GM12878 (cell line): ENCODE measurements at regions not wholly inside any gene's neighbourhood (a gene's known extent, or its start where the extent isn't known, plus 50 kb on each side); places are given as distances from the start of the nearest gene placed in this dataset.

ENCODE experiments used
- ATAC-seq: fragments of 200-7000 bp; cut with Tn5 transposase; 3 replicates; pipeline ENCODE4 v1.9.1; 2020; ENCODE audit warnings: mild to moderate bottlenecking, moderate library complexity
- BruUV-seq: library from RNA; stranded (reverse); fragments of 400-500 nt; replicated peaks from 2 replicates; lab custom pipeline; 2021; lab: Mats Ljungman, UMichigan
- CTCF ChIA-PET: fragments of 300-600 bp; sonication (Branson Sonifier 250); formaldehyde crosslinking; extraction: SDS; loops from one replicate; lab custom pipeline; 2021; ENCODE audit warnings: inconsistent platforms; lab: Yijun Ruan, JAX
- POLR2A ChIA-PET: fragments of 350-600 bp; formaldehyde crosslinking; extraction: SDS; loops from one replicate; lab custom pipeline; 2021; ENCODE audit warnings: inconsistent platforms; lab: Charles Lee
- RAD21 ChIA-PET: fragments of 300-600 bp; sonication (Branson Sonifier 250); formaldehyde crosslinking; loops from one replicate; lab custom pipeline; 2023; ENCODE audit warnings: antibody characterized with exemption; ENCODE audit not compliant: unreplicated experiment; lab: Charles Lee
- SMC1A ChIA-PET: fragments of 300-600 bp; sonication (Branson Sonifier 250); formaldehyde crosslinking; loops from one replicate; lab custom pipeline; 2023; ENCODE audit not compliant: unreplicated experiment, uncharacterized antibody; lab: Charles Lee
- DNase-seq: peaks from one replicate; pipeline ENCODE4 v3.0.0-alpha.2; 2011; ENCODE audit warnings: low read depth, low spot score
- FAIRE-seq: peaks from 3 replicates; lab custom pipeline; 2011; peaks lifted over from hg19 to GRCh38; lab: Jason Lieb, UNC
- H2AFZ ChIP-seq: 2 replicates; pipeline ENCODE4 v1.6.0; 2011; ENCODE audit warnings: low read depth, low read length, control low read depth; ENCODE audit not compliant: control insufficient read depth
- H3K27ac ChIP-seq: 2 replicates; pipeline ENCODE4 v1.5.1; 2011; ENCODE audit warnings: control low read depth; ENCODE audit not compliant: control insufficient read depth, insufficient read depth
- H3K27me3 ChIP-seq, 2 experiments: replicated peaks in 1 of 2; 2 replicates each; pipeline versions ENCODE4 v1.6.0 to v1.6.1; 2011; ENCODE audit warnings: low read length in 1 of 2; ENCODE audit not compliant: control insufficient read depth in 2 of 2, insufficient read depth in 2 of 2
- H3K36me3 ChIP-seq, 2 experiments: 2 replicates each; pipeline ENCODE4 v1.5.1; 2011; ENCODE audit warnings: low read length in 1 of 2; ENCODE audit not compliant: control insufficient read depth in 2 of 2, insufficient read depth in 2 of 2
- H3K4me1 ChIP-seq: 2 replicates; pipeline ENCODE4 v1.6.1; 2011; ENCODE audit warnings: mild to moderate bottlenecking, low read length, moderate library complexity, mixed read lengths; ENCODE audit not compliant: control insufficient read depth, insufficient read depth
- H3K4me2 ChIP-seq: 2 replicates; pipeline ENCODE4 v1.6.0; 2011; ENCODE audit warnings: control low read depth; ENCODE audit not compliant: control insufficient read depth, insufficient read depth
- H3K4me3 ChIP-seq: fragments of 200-600 bp; sonication (generic); 2 replicates; pipeline ENCODE4 v1.5.1; 2016
- H3K79me2 ChIP-seq: 2 replicates; pipeline ENCODE4 v1.6.0; 2011; ENCODE audit warnings: low read length; ENCODE audit not compliant: control insufficient read depth, insufficient read depth
- H3K9ac ChIP-seq: 2 replicates; pipeline ENCODE4 v1.8.0; 2011; ENCODE audit warnings: low read length, control low read depth, mixed read lengths; ENCODE audit not compliant: control insufficient read depth, insufficient read depth
- H3K9me3 ChIP-seq: replicated peaks from 3 replicates; pipeline ENCODE4 v1.5.1; 2011; ENCODE audit warnings: mild to moderate bottlenecking, low read length; ENCODE audit not compliant: control insufficient read depth, insufficient read depth
- H4K20me1 ChIP-seq: 2 replicates; pipeline ENCODE4 v1.6.0; 2011; ENCODE audit not compliant: control insufficient read depth, insufficient read depth
- EED ChIP-seq: sonication (generic); IDR thresholded peaks from 2 replicates; pipeline ENCODE4 v1.6.1; 2016; ENCODE audit warnings: antibody characterized with exemption, low read depth
- IRF3 ChIP-seq: fragments of 450-650 bp; IDR thresholded peaks from 2 replicates; pipeline ENCODE4 v1.6.1; 2014; ENCODE audit warnings: mild to moderate bottlenecking
- IRF4 ChIP-seq: IDR thresholded peaks from 2 replicates; pipeline ENCODE4 v1.6.1; 2011; ENCODE audit warnings: low read depth, low read length
- MTA2 ChIP-seq: fragments of 450-650 bp; IDR thresholded peaks from 2 replicates; pipeline ENCODE4 v1.6.1; 2016; ENCODE audit warnings: low read depth, mild to moderate bottlenecking, moderate library complexity
- MXI1 ChIP-seq: fragments of 150-350 bp; IDR thresholded peaks from 2 replicates; pipeline ENCODE4 v1.6.1; 2011; ENCODE audit warnings: low read depth, mild to moderate bottlenecking, inconsistent platforms, low read length, improper control_type of control experiment
- NRF1 ChIP-seq: conservative IDR thresholded peaks from 2 replicates; pipeline ENCODE4 v1.6.1; 2011; ENCODE audit warnings: mild to moderate bottlenecking, low read depth, low read length, improper control_type of control experiment
- PAX8 ChIP-seq: fragments of 450-650 bp; IDR thresholded peaks from 2 replicates; pipeline ENCODE4 v1.6.1; 2017; ENCODE audit warnings: mild to moderate bottlenecking, moderate library complexity
- STAT1 ChIP-seq: fragments of 450-650 bp; conservative IDR thresholded peaks from 2 replicates; pipeline ENCODE4 v1.6.1; 2014; ENCODE audit warnings: antibody characterized with exemption, mild to moderate bottlenecking
- USF1 ChIP-seq: IDR thresholded peaks from 2 replicates; pipeline ENCODE4 v1.6.1; 2011; ENCODE audit warnings: borderline replicate concordance, low read depth, mild to moderate bottlenecking, moderate library complexity, mixed read lengths, low read length; ENCODE audit not compliant: insufficient read depth; ENCODE audit errors: extremely low read length
- WGBS: methylation state at CpG from one replicate; pipeline ENCODE4 v1.1.6; 2016; ENCODE audit warnings: low lambda C conversion rate; ENCODE audit not compliant: insufficient replicate concordance, insufficient coverage; ENCODE audit errors: missing lambda C conversion rate; 5-methylcytosine and 5-hydroxymethylcytosine counted together
- in situ Hi-C: fragments of 300-500 bp; cut with MboI; formaldehyde crosslinking; loops from 9 replicates; pipeline ENCODE4 v1.14.3; 2018; ENCODE audit warnings: mixed read lengths
- intact Hi-C: fragments of 100-400 bp; cut with micrococcal nuclease; formaldehyde crosslinking; loops from one replicate; pipeline ENCODE4 v1.14.2; 2022; ENCODE audit not compliant: unreplicated experiment
- TF ChIP-seq, protein P1 (sequence below), 3 experiments: IDR thresholded peaks in 2 of 3; conservative IDR thresholded peaks in 1 of 3; 2 replicates each; pipeline ENCODE4 v1.5.1; 2011; ENCODE audit warnings: low read depth in 3 of 3, low read length in 3 of 3, mild to moderate bottlenecking in 3 of 3, control low read depth in 2 of 3, moderate library complexity in 2 of 3, inconsistent platforms in 1 of 3, mixed read lengths in 1 of 3; ENCODE audit not compliant: control insufficient read depth in 2 of 3, insufficient read depth in 1 of 3; ENCODE audit errors: extremely low read depth in 1 of 3
- TF ChIP-seq, protein P2 (sequence below): IDR thresholded peaks from 2 replicates; pipeline ENCODE4 v1.6.1; 2012; ENCODE audit warnings: mild to moderate bottlenecking, low read depth, low read length
- TF ChIP-seq, protein P3 (sequence below): fragments of 450-650 bp; IDR thresholded peaks from 2 replicates; pipeline ENCODE4 v1.6.1; 2017; ENCODE audit warnings: low read depth, mild to moderate bottlenecking, moderate library complexity
- TF ChIP-seq, protein P4 (sequence below): IDR thresholded peaks from 2 replicates; pipeline ENCODE4 v1.6.1; 2012; ENCODE audit warnings: low read depth, low read length, improper control_type of control experiment

DNA sequence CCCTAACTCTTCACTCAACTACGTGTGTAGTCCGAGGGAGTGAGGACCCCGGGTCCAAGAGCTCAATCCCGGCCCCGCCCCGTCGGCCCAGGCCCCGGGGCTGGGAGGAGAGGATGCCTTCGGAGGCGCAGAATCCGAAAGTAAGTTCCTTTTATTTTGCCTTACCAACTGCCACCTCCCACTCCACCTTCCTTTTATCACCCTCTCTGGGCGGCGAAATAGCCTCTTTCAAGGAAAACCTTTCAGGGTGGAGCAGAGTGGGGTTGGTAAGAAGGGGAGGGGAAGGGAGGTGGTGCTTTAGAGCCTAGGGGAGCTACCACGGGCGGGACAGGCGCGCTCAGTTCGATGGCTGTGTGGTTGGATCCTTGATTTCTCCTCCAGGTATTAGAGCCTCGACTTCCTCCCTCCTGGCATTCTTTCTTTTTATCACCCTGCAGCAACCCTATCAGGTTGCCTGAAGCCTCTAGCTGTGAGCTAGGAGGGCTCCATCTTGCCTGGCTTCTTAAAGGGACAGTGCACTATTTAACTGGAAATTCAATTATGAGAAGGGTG is 191.2 kb downstream of the RRAGB start:
- ChIA-PET SMC1A (interaction anchor here (0.6 to 4.5 kb wide), 25 partner anchors 10 to 910 kb away, joined by 3 to 45 read pairs (median 3); partner anchors contain the start of genes KLF8, NBDY and RRAGB), CTCF (interaction anchor here (0.6 to 3.3 kb wide), 26 partner anchors 8 to 818 kb away, joined by 3 to 33 read pairs (median 4); partner anchors contain the start of genes MAGEH1 and RRAGB), POLR2A (interaction anchor here (0.5 to 2.4 kb wide), 6 partner anchors 8 to 651 kb away, joined by 3 to 9 read pairs (median 4); no protein-coding TSS in a partner anchor), RAD21 (interaction anchor here (0.7 to 4.6 kb wide), 17 partner anchors 8 to 749 kb away, joined by 3 to 43 read pairs (median 5); partner anchors contain the start of genes KLF8, MAGEH1, RRAGB and USP51)
- H3K4me3 ChIP-seq = peak overlapping the region; percentile 76
- H3K27ac ChIP-seq = peak overlapping the region; percentile 87
- in situ Hi-C loops = loop anchor here (5.0 kb wide), 1 partner anchor 261 kb away; no protein-coding TSS in a partner anchor
- H3K36me3 ChIP-seq = no peaks in the 10 kb centered on the region
- H4K20me1 ChIP-seq = no peaks in the 10 kb centered on the region
- peak; percentile 52 for FAIRE-seq
- DNase-seq = no peak
- no peaks in the 10 kb centered on the region for H3K27me3 ChIP-seq
- ATAC-seq = peak; percentile 72
- no peaks in the 10 kb centered on the region; the same call in 1 of the 3 replicates for H3K9me3 ChIP-seq
- peak overlapping the region; percentile 80 for H3K4me2 ChIP-seq
- no TSS peak for BruUV-seq
- WGBS = 13% methylated on average over 18 of the region's 19 CpGs
- intact Hi-C loops = loop anchor here (1.0 to 2.0 kb wide), 5 partner anchors 11 to 340 kb away; no protein-coding TSS in a partner anchor
- H3K9ac ChIP-seq = peak overlapping the region; percentile 83
- no peaks in the 10 kb centered on the region; the same call in 1 of the 2 replicates for H3K4me1 ChIP-seq
- peaks cover 29% of the 10 kb centered on the region for H3K79me2 ChIP-seq
- peak overlapping the region; percentile 81 for H2AFZ ChIP-seq
- no peak for TF ChIP-seq IRF3
- TF ChIP-seq IRF4 = no peak
- TF ChIP-seq, protein P1, sequence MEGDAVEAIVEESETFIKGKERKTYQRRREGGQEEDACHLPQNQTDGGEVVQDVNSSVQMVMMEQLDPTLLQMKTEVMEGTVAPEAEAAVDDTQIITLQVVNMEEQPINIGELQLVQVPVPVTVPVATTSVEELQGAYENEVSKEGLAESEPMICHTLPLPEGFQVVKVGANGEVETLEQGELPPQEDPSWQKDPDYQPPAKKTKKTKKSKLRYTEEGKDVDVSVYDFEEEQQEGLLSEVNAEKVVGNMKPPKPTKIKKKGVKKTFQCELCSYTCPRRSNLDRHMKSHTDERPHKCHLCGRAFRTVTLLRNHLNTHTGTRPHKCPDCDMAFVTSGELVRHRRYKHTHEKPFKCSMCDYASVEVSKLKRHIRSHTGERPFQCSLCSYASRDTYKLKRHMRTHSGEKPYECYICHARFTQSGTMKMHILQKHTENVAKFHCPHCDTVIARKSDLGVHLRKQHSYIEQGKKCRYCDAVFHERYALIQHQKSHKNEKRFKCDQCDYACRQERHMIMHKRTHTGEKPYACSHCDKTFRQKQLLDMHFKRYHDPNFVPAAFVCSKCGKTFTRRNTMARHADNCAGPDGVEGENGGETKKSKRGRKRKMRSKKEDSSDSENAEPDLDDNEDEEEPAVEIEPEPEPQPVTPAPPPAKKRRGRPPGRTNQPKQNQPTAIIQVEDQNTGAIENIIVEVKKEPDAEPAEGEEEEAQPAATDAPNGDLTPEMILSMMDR (IDR thresholded peaks at IDR 0.05 in 2 of 3, conservative IDR thresholded peaks at IDR 0.05 in 1 of 3; ENCODE audit: control insufficient read depth in 2 of 3, extremely low read depth in 1 of 3, insufficient read depth in 1 of 3, low read depth in 3 of 3, low read length in 3 of 3) = no peak
- no peak for TF ChIP-seq MXI1
- TF ChIP-seq NRF1 = no peak
- TF ChIP-seq USF1 = no peak
- no peak for TF ChIP-seq STAT1
- TF ChIP-seq, protein P2, sequence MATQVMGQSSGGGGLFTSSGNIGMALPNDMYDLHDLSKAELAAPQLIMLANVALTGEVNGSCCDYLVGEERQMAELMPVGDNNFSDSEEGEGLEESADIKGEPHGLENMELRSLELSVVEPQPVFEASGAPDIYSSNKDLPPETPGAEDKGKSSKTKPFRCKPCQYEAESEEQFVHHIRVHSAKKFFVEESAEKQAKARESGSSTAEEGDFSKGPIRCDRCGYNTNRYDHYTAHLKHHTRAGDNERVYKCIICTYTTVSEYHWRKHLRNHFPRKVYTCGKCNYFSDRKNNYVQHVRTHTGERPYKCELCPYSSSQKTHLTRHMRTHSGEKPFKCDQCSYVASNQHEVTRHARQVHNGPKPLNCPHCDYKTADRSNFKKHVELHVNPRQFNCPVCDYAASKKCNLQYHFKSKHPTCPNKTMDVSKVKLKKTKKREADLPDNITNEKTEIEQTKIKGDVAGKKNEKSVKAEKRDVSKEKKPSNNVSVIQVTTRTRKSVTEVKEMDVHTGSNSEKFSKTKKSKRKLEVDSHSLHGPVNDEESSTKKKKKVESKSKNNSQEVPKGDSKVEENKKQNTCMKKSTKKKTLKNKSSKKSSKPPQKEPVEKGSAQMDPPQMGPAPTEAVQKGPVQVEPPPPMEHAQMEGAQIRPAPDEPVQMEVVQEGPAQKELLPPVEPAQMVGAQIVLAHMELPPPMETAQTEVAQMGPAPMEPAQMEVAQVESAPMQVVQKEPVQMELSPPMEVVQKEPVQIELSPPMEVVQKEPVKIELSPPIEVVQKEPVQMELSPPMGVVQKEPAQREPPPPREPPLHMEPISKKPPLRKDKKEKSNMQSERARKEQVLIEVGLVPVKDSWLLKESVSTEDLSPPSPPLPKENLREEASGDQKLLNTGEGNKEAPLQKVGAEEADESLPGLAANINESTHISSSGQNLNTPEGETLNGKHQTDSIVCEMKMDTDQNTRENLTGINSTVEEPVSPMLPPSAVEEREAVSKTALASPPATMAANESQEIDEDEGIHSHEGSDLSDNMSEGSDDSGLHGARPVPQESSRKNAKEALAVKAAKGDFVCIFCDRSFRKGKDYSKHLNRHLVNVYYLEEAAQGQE = no peak
- TF ChIP-seq, protein P3, sequence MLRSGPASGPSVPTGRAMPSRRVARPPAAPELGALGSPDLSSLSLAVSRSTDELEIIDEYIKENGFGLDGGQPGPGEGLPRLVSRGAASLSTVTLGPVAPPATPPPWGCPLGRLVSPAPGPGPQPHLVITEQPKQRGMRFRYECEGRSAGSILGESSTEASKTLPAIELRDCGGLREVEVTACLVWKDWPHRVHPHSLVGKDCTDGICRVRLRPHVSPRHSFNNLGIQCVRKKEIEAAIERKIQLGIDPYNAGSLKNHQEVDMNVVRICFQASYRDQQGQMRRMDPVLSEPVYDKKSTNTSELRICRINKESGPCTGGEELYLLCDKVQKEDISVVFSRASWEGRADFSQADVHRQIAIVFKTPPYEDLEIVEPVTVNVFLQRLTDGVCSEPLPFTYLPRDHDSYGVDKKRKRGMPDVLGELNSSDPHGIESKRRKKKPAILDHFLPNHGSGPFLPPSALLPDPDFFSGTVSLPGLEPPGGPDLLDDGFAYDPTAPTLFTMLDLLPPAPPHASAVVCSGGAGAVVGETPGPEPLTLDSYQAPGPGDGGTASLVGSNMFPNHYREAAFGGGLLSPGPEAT = 0 out of 2 replicates have a peak, but pooled peaks have one; percentile 12
- TF ChIP-seq, protein P4, sequence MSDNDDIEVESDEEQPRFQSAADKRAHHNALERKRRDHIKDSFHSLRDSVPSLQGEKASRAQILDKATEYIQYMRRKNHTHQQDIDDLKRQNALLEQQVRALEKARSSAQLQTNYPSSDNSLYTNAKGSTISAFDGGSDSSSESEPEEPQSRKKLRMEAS = no peak
- no peak for TF ChIP-seq MTA2
- no peak for TF ChIP-seq EED
- no peak for TF ChIP-seq PAX8
